Neutrophil (primary cell): ENCODE measurements at regions not wholly inside any gene's neighbourhood (a gene's known extent, or its start where the extent isn't known, plus 50 kb on each side); places are given as distances from the start of the nearest gene placed in this dataset.

Experiments
- H3K27ac ChIP-seq: fragments of 200-600 bp; sonication (generic); 2 replicates; pipeline ENCODE4 v1.5.1; 2016; ENCODE audit warnings: mild to moderate bottlenecking, moderate library complexity
- H3K27me3 ChIP-seq: fragments of 200-600 bp; sonication (generic); 2 replicates; pipeline ENCODE4 v1.6.0; 2016; ENCODE audit warnings: mild to moderate bottlenecking
- H3K36me3 ChIP-seq: fragments of 200-600 bp; sonication (generic); 2 replicates; pipeline ENCODE4 v1.5.1; 2017
- H3K4me1 ChIP-seq, 2 experiments: fragments of 200-600 bp in 1 of 2; sonication (generic) in 1 of 2; 1 replicate in 1 of 2; 2 replicates in 1 of 2; pipeline versions ENCODE4 v1.5.1 to v1.6.1; 2013 to 2016; ENCODE audit warnings: low read depth in 1 of 2, low read length in 1 of 2, mild to moderate bottlenecking in 1 of 2, moderate library complexity in 1 of 2; ENCODE audit not compliant: control insufficient read depth in 1 of 2, insufficient read depth in 1 of 2
- H3K4me3 ChIP-seq, 2 experiments: fragments of 200-600 bp in 1 of 2; sonication (generic) in 1 of 2; 1 replicate in 1 of 2; 2 replicates in 1 of 2; pipeline ENCODE4 v1.5.1; 2013 to 2016; ENCODE audit warnings: low read depth in 1 of 2, low read length in 1 of 2, mild to moderate bottlenecking in 1 of 2, moderate library complexity in 1 of 2
- H3K9me3 ChIP-seq: fragments of 200-600 bp; sonication (generic); 2 replicates; pipeline ENCODE4 v1.5.1; 2016
- CTCF ChIP-seq: fragments of 200-600 bp; sonication (generic); IDR thresholded peaks from 2 replicates; pipeline ENCODE4 v1.5.1; 2016; ENCODE audit warnings: antibody characterized with exemption

- no peaks in the 10 kb centered on the region for H3K36me3 ChIP-seq
- H3K27ac ChIP-seq = no peak overlapping the region
- no peaks in the 10 kb centered on the region for H3K9me3 ChIP-seq
- H3K4me1 ChIP-seq = no peaks in the 10 kb centered on the region
- TF ChIP-seq CTCF = no peak
- H3K27me3 ChIP-seq = peaks cover 6% of the 10 kb centered on the region
- H3K4me3 ChIP-seq = no peak overlapping the region
Measured at GRCh38 chr10:3337741-3338140, 165.2 kb upstream of the PITRM1 start.

GRCh38 chr10:3336673-3337293 lies 164.2 kb upstream of the PITRM1 start:
- Histone ChIP-seq H3K27me3 (peaks cover 6% of the 10 kb centered on the region), H3K27ac (no peak overlapping the region)
- TF ChIP-seq CTCF = no peak

GRCh38 chr10:3333426-3333825 lies 160.8 kb upstream of the PITRM1 start:
- Histone ChIP-seq H3K36me3 (no peaks in the 10 kb centered on the region), H3K9me3 (no peaks in the 10 kb centered on the region), H3K4me3 (no peak overlapping the region)

More at GRCh38 chr10:3336673-3337293, 164.2 kb upstream of the PITRM1 start:
- Histone ChIP-seq H3K4me1 (no peaks in the 10 kb centered on the region), H3K36me3 (no peaks in the 10 kb centered on the region), H3K4me3 (no peak overlapping the region), H3K9me3 (no peaks in the 10 kb centered on the region)

GRCh38 chr10:3331690-3332230 lies 159.2 kb upstream of the PITRM1 start:
- TF ChIP-seq CTCF = no peak

More at GRCh38 chr10:3333426-3333825, 160.8 kb upstream of the PITRM1 start:
- peaks cover 6% of the 10 kb centered on the region for H3K27me3 ChIP-seq
- TF ChIP-seq CTCF = no peak
- H3K4me1 ChIP-seq = no peaks in the 10 kb centered on the region
- H3K27ac ChIP-seq = no peak overlapping the region

GRCh38 chr10:3331187-3331586 lies 158.6 kb upstream of the PITRM1 start:
- Histone ChIP-seq H3K27ac (no peak overlapping the region), H3K27me3 (peaks cover 6% of the 10 kb centered on the region), H3K4me1 (no peaks in the 10 kb centered on the region), H3K36me3 (no peaks in the 10 kb centered on the region), H3K4me3 (no peak overlapping the region), H3K9me3 (no peaks in the 10 kb centered on the region)
- TF ChIP-seq CTCF = no peak

More at GRCh38 chr10:3331690-3332230, 159.2 kb upstream of the PITRM1 start:
- no peak overlapping the region for H3K27ac ChIP-seq
- H3K4me1 ChIP-seq = no peaks in the 10 kb centered on the region
- H3K36me3 ChIP-seq = no peaks in the 10 kb centered on the region
- H3K27me3 ChIP-seq = peaks cover 6% of the 10 kb centered on the region
- H3K9me3 ChIP-seq = no peaks in the 10 kb centered on the region
- no peak overlapping the region for H3K4me3 ChIP-seq
